ENCODE measurements at regions not wholly inside any gene's neighbourhood (a gene's known extent, or its start where the extent isn't known, plus 50 kb on each side); places are given as distances from the start of the nearest gene placed in this dataset.

DNA sequence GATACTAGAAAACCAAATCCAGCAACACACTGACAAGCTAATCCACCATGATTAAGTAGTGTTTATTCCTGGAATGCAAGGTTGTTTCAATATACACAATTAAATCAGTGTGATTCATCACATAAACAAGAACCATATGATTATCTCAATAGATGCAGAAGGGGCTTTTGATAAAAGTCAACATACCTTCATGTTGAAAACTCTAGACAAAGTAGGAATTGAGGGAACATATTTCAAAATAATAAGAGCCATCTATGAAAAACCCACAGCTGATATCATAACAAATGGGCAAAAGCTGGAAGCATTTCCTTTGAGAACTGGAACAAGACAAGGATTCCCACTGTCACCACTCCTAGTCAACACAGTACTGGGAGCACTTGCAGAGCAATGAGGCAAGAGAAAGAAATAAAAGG is 213.6 kb upstream of the CSNK1A1L start:
- Histone ChIP-seq H3K27ac (ENCODE audit: low read depth, low read length) (no peak overlapping the region), H3K4me1 (ENCODE audit: control insufficient read depth in 2 of 2, insufficient read depth in 2 of 2, low read length in 2 of 2) (no peaks in the 10 kb centered on the region), H3K27me3 (ENCODE audit: control insufficient read depth in 2 of 2, insufficient read depth in 2 of 2, low read length in 2 of 2) (no peaks in the 10 kb centered on the region), H3K9me3 (ENCODE audit: control insufficient read depth in 2 of 3, low read length in 3 of 3) (no peaks in the 10 kb centered on the region), H3K4me3 (ENCODE audit: low read length) (no peak overlapping the region), H3K36me3 (ENCODE audit: control insufficient read depth in 2 of 3, insufficient read depth in 3 of 3, low read length in 3 of 3) (no peaks in the 10 kb centered on the region)
- H3K27ac Mint-ChIP-seq = no peak overlapping the region
- no peak overlapping the region for H3K4me3 Mint-ChIP-seq
- H3K9me3 Mint-ChIP-seq = peaks cover 4 to 43% (median 11%) of the 10 kb centered on the region in 11 donors
- no peaks in the 10 kb centered on the region for H3K4me1 Mint-ChIP-seq
- ChIA-PET POLR2A (no interaction called here), CTCF (no interaction called here)
- intact Hi-C loops (cut with micrococcal nuclease) = no loop called here
- H3K36me3 Mint-ChIP-seq = peaks cover 0 to 6% (median 0%) of the 10 kb centered on the region in 5 donors
- no peak for ATAC-seq
- H3K27me3 Mint-ChIP-seq = peaks cover 0 to 5% (median 0%) of the 10 kb centered on the region in 5 donors
- no peak for DNase-seq

- ATAC-seq (no peak), DNase-seq (no peak)
- intact Hi-C loops (cut with micrococcal nuclease) = no loop called here
- H3K4me1 ChIP-seq (ENCODE audit: control insufficient read depth in 2 of 2, insufficient read depth in 2 of 2, low read length in 2 of 2) = no peaks in the 10 kb centered on the region
- Mint-ChIP-seq H3K4me3 (no peak overlapping the region), H3K27ac (no peak overlapping the region), H3K4me1 (no peaks in the 10 kb centered on the region), H3K36me3 (peaks cover 0 to 6% (median 0%) of the 10 kb centered on the region in 5 donors), H3K9me3 (peaks cover 4 to 42% (median 10%) of the 10 kb centered on the region in 11 donors), H3K27me3 (peaks cover 0 to 5% (median 0%) of the 10 kb centered on the region in 5 donors)
- ChIA-PET CTCF (no interaction called here), POLR2A (no interaction called here)
- no peak overlapping the region for H3K4me3 ChIP-seq (ENCODE audit: low read length)
- H3K27ac ChIP-seq (ENCODE audit: low read depth, low read length) = no peak overlapping the region
- H3K36me3 ChIP-seq (ENCODE audit: control insufficient read depth in 2 of 3, insufficient read depth in 3 of 3, low read length in 3 of 3) = no peaks in the 10 kb centered on the region
- H3K9me3 ChIP-seq (ENCODE audit: control insufficient read depth in 2 of 3, low read length in 3 of 3) = no peaks in the 10 kb centered on the region
- no peaks in the 10 kb centered on the region for H3K27me3 ChIP-seq (ENCODE audit: control insufficient read depth in 2 of 2, insufficient read depth in 2 of 2, low read length in 2 of 2)
Measured at GRCh38 chr13:37316935-37317334, 211.5 kb upstream of the CSNK1A1L start.

- Mint-ChIP-seq H3K36me3 (peaks cover 0 to 6% (median 0%) of the 10 kb centered on the region in 5 donors), H3K27me3 (peaks cover 0 to 5% (median 0%) of the 10 kb centered on the region in 5 donors), H3K4me3 (no peak overlapping the region), H3K27ac (no peak overlapping the region), H3K9me3 (peaks cover 0 to 19% (median 4%) of the 10 kb centered on the region in 11 donors), H3K4me1 (no peaks in the 10 kb centered on the region)
- Histone ChIP-seq H3K4me3 (ENCODE audit: low read length) (no peak overlapping the region), H3K4me1 (ENCODE audit: control insufficient read depth in 2 of 2, insufficient read depth in 2 of 2, low read length in 2 of 2) (no peaks in the 10 kb centered on the region), H3K36me3 (ENCODE audit: control insufficient read depth in 2 of 3, insufficient read depth in 3 of 3, low read length in 3 of 3) (no peaks in the 10 kb centered on the region), H3K27ac (ENCODE audit: low read depth, low read length) (no peak overlapping the region), H3K27me3 (ENCODE audit: control insufficient read depth in 2 of 2, insufficient read depth in 2 of 2, low read length in 2 of 2) (no peaks in the 10 kb centered on the region), H3K9me3 (ENCODE audit: control insufficient read depth in 2 of 3, low read length in 3 of 3) (no peaks in the 10 kb centered on the region)
- ChIA-PET POLR2A (no interaction called here), CTCF (no interaction called here)
- DNase-seq = no peak
- intact Hi-C loops (cut with micrococcal nuclease) = no loop called here
- no peak for ATAC-seq
Measured at GRCh38 chr13:37313372-37313771, 207.9 kb upstream of the CSNK1A1L start.

GRCh38 chr13:37306778-37307544 is 201.5 kb upstream of the CSNK1A1L start:
- Histone ChIP-seq H3K27me3 (ENCODE audit: control insufficient read depth in 2 of 2, insufficient read depth in 2 of 2, low read length in 2 of 2) (no peaks in the 10 kb centered on the region), H3K9me3 (ENCODE audit: control insufficient read depth in 2 of 3, low read length in 3 of 3) (no peaks in the 10 kb centered on the region), H3K27ac (ENCODE audit: low read depth, low read length) (no peak overlapping the region), H3K4me1 (ENCODE audit: control insufficient read depth in 2 of 2, insufficient read depth in 2 of 2, low read length in 2 of 2) (no peaks in the 10 kb centered on the region), H3K36me3 (ENCODE audit: control insufficient read depth in 2 of 3, insufficient read depth in 3 of 3, low read length in 3 of 3) (no peaks in the 10 kb centered on the region), H3K4me3 (ENCODE audit: low read length) (no peak overlapping the region)
- DNase-seq = no peak
- Mint-ChIP-seq H3K4me1 (no peaks in the 10 kb centered on the region), H3K4me3 (no peak overlapping the region), H3K27ac (no peak overlapping the region), H3K27me3 (no peaks in the 10 kb centered on the region), H3K9me3 (peaks cover 0 to 6% (median 0%) of the 10 kb centered on the region in 11 donors), H3K36me3 (no peaks in the 10 kb centered on the region)
- ChIA-PET CTCF (no interaction called here), POLR2A (no interaction called here)
- intact Hi-C loops (cut with micrococcal nuclease) = no loop called here
- ATAC-seq = no peak

- Mint-ChIP-seq H3K27ac (no peak overlapping the region), H3K9me3 (peaks cover 0 to 6% (median 3%) of the 10 kb centered on the region in 11 donors), H3K27me3 (no peaks in the 10 kb centered on the region), H3K36me3 (no peaks in the 10 kb centered on the region), H3K4me1 (no peaks in the 10 kb centered on the region), H3K4me3 (no peak overlapping the region)
- no peak for ATAC-seq
- H3K9me3 ChIP-seq (ENCODE audit: control insufficient read depth in 2 of 3, low read length in 3 of 3) = no peaks in the 10 kb centered on the region
- no peaks in the 10 kb centered on the region for H3K4me1 ChIP-seq (ENCODE audit: control insufficient read depth in 2 of 2, insufficient read depth in 2 of 2, low read length in 2 of 2)
- DNase-seq = no peak
- H3K4me3 ChIP-seq (ENCODE audit: low read length) = no peak overlapping the region
- ChIA-PET CTCF (no interaction called here), POLR2A (no interaction called here)
- no peak overlapping the region for H3K27ac ChIP-seq (ENCODE audit: low read depth, low read length)
- no peaks in the 10 kb centered on the region for H3K27me3 ChIP-seq (ENCODE audit: control insufficient read depth in 2 of 2, insufficient read depth in 2 of 2, low read length in 2 of 2)
- intact Hi-C loops (cut with micrococcal nuclease) = no loop called here
- H3K36me3 ChIP-seq (ENCODE audit: control insufficient read depth in 2 of 3, insufficient read depth in 3 of 3, low read length in 3 of 3) = no peaks in the 10 kb centered on the region
Measured at GRCh38 chr13:37303606-37304005, 198.1 kb upstream of the CSNK1A1L start.

GRCh38 chr13:37302686-37303085 is 197.2 kb upstream of the CSNK1A1L start:
- ATAC-seq = no peak
- Mint-ChIP-seq H3K27ac (no peak overlapping the region), H3K4me3 (no peak overlapping the region), H3K36me3 (no peaks in the 10 kb centered on the region), H3K4me1 (no peaks in the 10 kb centered on the region), H3K27me3 (no peaks in the 10 kb centered on the region), H3K9me3 (peaks cover 0 to 7% (median 2%) of the 10 kb centered on the region in 11 donors)
- Histone ChIP-seq H3K9me3 (ENCODE audit: control insufficient read depth in 2 of 3, low read length in 3 of 3) (no peaks in the 10 kb centered on the region), H3K4me3 (ENCODE audit: low read length) (no peak overlapping the region), H3K36me3 (ENCODE audit: control insufficient read depth in 2 of 3, insufficient read depth in 3 of 3, low read length in 3 of 3) (no peaks in the 10 kb centered on the region), H3K27me3 (ENCODE audit: control insufficient read depth in 2 of 2, insufficient read depth in 2 of 2, low read length in 2 of 2) (no peaks in the 10 kb centered on the region), H3K27ac (ENCODE audit: low read depth, low read length) (no peak overlapping the region), H3K4me1 (ENCODE audit: control insufficient read depth in 2 of 2, insufficient read depth in 2 of 2, low read length in 2 of 2) (no peaks in the 10 kb centered on the region)
- ChIA-PET CTCF (no interaction called here), POLR2A (no interaction called here)
- intact Hi-C loops (cut with micrococcal nuclease) = no loop called here
- no peak for DNase-seq

DNA sequence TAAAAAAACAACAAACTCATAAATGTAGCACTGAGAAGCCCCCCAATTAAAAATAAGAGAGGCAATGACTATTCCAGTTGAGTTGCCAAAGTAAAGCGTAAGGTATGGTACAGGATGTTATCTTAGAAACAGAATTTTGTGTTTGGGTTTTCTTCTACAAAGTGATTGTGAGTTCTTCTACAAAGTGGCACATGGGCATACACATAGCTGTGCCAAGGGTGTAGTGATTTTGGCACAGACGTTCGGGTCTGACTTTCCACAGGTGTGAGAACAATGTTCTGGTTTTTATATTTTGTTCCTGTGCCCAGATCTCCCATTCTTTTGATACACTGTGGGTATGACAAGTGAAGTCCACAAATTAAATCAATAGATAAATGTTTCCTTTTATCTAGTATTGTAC is 190.1 kb upstream of the CSNK1A1L start:
- Mint-ChIP-seq H3K36me3 (no peaks in the 10 kb centered on the region), H3K4me3 (no peak overlapping the region), H3K27me3 (no peaks in the 10 kb centered on the region), H3K27ac (no peak overlapping the region), H3K9me3 (peaks cover 0 to 7% (median 2%) of the 10 kb centered on the region in 11 donors), H3K4me1 (no peaks in the 10 kb centered on the region)
- H3K9me3 ChIP-seq (ENCODE audit: control insufficient read depth in 2 of 3, low read length in 3 of 3) = no peaks in the 10 kb centered on the region
- POLR2A ChIA-PET = no interaction called here
- H3K27ac ChIP-seq (ENCODE audit: low read depth, low read length) = no peak overlapping the region
- no peaks in the 10 kb centered on the region for H3K4me1 ChIP-seq (ENCODE audit: control insufficient read depth in 2 of 2, insufficient read depth in 2 of 2, low read length in 2 of 2)
- no peak overlapping the region for H3K4me3 ChIP-seq (ENCODE audit: low read length)
- ATAC-seq (no peak), DNase-seq (no peak)
- CTCF ChIA-PET = no interaction called here
- H3K27me3 ChIP-seq (ENCODE audit: control insufficient read depth in 2 of 2, insufficient read depth in 2 of 2, low read length in 2 of 2) = no peaks in the 10 kb centered on the region
- intact Hi-C loops (cut with micrococcal nuclease) = no loop called here
- H3K36me3 ChIP-seq (ENCODE audit: control insufficient read depth in 2 of 3, insufficient read depth in 3 of 3, low read length in 3 of 3) = no peaks in the 10 kb centered on the region

Data from naive thymus-derived CD4-positive, alpha-beta T cell (primary cell).